GM18526 (cell line): ENCODE measurements at regions not wholly inside any gene's neighbourhood (a gene's known extent, or its start where the extent isn't known, plus 50 kb on each side); places are given as distances from the start of the nearest gene placed in this dataset.

Source experiments
- POLR2A ChIP-seq: IDR thresholded peaks from 3 replicates; pipeline ENCODE4 v1.6.1; 2011; ENCODE audit not compliant: insufficient read length; ENCODE audit errors: extremely low read depth

- no peak for TF ChIP-seq POLR2A
These were observed 68.3 kb downstream of the CHST1 start for GRCh38 chr11:45597097-45597496.

DNA sequence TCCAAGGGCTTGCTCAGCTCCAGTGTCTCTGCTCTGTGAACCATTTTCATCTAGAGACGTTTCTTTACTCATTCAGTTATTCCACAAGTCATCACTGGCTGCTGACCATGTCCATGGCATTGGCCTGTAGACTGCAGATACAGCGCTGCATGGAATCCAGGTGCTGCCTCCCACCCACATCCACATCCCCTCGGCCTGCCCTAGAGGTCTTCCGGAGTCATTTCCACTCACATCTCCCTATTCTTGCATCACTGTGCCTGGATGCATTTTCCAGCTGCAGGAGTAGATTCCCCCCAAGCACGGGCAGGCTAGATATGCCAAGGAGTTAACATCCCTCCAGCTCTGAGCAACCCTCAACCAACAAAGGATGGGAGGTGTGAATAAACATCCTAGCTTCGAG is 68.9 kb downstream of the CHST1 start:
- TF ChIP-seq POLR2A, result no peak

DNA sequence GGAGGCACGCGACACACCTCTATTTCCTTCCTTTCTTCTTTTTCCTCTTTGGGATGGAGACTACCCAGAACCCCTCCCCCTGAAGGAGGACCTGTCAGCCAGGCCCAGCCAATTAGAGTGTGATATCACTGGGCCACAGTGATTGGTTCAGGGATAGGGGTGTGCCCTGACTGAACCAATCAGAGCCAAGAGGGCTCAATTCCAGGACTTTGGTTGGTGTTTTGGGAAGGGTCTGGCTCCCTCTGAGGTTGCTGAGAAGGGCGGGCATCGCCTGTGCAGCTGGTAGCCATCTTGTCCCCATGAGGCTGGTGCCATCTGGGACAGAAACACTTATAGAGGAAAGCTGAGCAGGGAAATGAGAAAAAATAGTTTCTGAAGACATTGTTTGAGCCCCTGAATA is 71.4 kb downstream of the CHST1 start:
- TF ChIP-seq POLR2A, result no peak

DNA sequence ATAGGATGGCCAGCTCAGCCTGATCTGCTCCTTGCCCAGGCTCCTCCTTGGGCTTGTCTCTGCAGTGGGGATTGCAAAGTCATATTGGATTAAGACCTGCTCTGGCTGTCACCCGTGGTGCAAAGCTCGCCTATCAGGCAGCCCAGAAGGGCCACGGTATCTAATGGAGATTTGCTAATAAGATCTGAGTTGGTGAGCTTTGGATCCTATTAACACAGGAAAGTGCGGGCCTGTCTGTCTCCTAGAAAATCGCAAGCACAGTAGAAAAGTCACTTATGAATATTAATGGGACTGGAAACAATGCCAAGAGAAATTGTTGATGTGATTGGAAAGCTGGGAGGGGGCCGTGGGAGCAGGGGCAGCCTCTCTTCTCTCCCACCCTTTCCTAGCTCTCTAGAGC is 72.8 kb downstream of the CHST1 start:
- TF ChIP-seq POLR2A, result no peak

DNA sequence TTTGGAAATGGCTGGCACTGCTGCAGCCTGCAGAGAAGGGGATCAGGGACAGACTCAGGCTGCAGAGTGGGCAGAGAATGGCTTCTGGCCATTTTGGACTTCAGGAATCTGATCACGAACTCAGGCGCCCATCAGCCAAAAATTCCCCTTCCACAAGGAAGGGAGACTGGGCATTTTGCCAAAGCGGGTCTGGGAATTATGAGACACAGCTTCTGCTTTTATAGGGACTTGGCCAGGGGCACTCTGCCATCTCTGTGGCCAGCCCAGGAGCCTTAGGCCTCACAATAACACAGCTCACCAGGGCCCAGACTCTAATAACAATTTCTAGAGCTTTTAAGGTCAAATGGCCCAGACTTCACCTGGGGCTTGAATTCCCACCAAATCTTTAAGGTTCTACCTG is 74.7 kb downstream of the CHST1 start:
- TF ChIP-seq POLR2A, result no peak

- no peak for TF ChIP-seq POLR2A
These were observed 80.2 kb downstream of the CHST1 start for GRCh38 chr11:45585205-45585604.

DNA sequence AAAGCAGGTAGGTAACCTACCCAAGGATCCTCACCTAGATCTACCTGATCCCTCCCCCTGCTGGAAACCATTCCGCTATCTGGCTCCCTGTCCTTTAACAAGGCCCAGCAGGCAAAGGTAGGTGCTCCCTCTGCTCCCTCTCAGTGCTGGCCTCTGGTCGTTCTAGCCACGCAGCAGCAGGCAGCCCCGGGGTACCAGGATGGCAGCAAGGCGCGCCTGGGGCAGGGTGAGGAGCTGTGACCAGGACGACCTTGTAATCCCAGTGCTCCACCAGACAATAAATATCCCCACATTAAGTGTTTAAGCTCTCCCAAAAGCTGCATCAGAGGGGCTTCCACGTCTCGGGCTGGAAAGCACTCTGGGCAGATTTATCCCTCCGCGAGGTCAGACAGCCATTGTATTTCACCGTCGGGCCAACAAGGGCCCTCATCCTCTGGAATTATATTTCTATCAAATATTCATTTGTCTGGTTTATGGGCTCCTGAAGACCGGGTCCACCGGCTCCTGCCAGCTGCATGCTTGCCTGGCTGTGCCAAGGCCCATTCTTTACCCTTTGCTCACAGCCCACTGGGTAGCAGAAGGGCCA is 81.3 kb downstream of the CHST1 start:
- no peak for TF ChIP-seq POLR2A

- TF ChIP-seq POLR2A, result no peak
These were observed 85.0 kb downstream of the CHST1 start for GRCh38 chr11:45580399-45580798.

- TF ChIP-seq POLR2A, result no peak
These were observed 87.1 kb downstream of the CHST1 start for GRCh38 chr11:45578316-45578715.

DNA sequence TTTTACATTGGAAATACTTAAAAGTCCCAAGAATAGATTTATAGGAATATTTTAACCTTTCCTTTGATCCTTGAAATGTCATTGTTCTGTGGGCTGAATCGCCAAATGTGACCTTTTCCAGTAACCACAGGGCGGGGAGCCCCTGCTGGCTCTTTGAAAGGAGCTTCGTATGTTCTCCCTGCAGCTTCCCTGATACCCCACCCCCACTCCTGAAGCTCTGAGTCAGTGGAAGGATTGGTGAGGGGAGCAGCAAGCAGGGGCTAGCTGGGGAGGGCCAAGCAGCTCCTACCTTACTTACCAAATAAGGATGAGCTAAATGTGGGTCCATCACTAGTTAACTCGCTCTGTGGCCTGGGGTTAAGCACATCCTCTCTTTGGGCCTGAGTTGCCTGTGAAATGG is 87.7 kb downstream of the CHST1 start:
- no peak for TF ChIP-seq POLR2A

DNA sequence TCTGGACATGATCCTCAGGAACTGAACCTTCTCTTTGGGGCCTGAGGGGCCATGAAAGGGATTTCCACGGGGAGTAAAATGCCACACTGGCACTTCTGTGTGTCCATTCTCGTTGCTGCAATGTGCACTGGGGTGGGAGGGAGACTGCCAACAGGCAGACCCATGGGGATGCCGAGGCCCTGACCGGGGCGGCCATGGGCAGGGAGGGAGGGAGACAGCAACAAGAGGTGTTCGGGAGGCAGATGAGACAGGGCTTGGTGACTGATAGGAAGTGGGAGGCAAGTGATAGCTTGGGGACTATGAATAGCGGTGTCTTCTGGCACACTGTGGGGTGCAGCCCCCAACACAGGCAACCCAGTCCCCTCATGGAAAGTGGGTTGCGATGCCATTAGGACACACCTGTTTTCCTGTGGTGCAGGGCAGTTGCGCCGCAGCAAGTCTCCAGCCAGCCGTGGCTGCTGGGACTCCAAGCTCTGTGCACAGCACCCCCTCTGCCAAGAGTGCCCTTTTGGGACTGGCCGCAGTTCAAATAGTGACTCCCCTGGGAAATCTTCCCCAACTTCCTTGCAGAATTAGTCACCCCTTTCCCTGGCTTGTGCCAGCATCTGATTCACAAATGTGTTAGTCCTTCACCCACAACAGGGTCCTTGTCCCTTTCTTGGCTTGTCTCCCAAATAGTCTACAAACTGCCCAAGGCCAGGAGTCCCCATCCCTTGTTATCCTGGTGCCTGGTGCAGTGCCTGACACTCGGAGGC is 88.8 kb downstream of the CHST1 start:
- TF ChIP-seq POLR2A, result no peak

- no peak for TF ChIP-seq POLR2A
These were observed 91.7 kb downstream of the CHST1 start for GRCh38 chr11:45573728-45574127.

DNA sequence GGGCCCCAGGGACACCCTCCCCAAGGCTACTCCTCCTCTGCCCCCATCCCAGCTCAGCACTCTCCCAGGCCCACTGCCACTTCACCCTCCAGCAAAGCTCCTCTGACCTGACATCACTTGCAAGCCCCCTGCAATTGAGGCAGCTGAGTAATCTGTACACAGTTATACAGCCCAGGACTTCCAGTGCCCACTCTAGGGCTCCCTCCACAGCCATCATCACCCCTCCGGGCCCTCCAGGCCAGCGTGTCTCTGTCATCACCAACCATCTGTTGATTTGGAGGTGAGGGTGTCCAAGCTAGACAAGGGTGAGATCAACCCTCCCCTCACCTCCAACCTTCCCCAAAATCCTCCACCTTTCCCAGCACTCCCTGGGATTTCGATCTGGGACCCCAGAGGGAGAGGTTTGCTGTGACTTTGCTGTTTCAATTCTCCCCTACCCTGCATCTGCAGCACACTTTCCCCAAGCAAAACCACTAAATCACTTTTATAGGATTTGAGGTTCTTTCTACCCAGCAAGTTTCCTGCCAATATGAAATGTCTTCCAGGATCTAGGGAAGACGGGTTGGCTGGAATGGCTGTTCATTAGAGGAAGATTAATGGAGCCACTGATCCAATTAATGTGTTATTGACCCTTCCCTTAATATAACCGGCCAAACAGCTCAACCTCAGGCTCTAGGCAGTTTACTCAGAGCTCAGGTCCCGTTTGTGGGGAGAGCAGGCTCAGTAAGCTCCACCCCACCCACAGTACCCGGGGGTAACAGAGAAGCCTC is 92.9 kb downstream of the CHST1 start:
- TF ChIP-seq POLR2A, result no peak

GRCh38 chr11:45569776-45570175 is 95.6 kb downstream of the CHST1 start:
- no peak for TF ChIP-seq POLR2A

DNA sequence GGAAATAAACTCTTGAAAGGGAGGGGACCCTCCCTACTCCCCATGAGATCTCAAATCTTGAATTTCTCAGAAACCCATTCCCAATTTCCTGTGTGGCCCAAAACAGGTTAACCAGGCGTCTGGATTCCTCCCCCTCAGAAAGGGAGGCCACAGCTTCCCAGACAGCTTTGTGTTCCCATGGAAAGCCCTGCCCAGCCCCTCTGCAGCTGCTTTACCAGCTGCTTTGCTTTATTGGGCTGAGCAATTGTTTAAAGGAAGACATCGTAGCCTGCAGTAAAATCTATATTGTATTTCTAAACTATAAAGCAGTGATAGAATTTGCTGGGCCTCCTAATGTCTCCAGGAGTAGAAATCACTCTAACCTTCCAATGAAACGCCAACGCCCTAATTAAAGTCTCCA is 97.4 kb downstream of the CHST1 start:
- TF ChIP-seq POLR2A, result no peak

DNA sequence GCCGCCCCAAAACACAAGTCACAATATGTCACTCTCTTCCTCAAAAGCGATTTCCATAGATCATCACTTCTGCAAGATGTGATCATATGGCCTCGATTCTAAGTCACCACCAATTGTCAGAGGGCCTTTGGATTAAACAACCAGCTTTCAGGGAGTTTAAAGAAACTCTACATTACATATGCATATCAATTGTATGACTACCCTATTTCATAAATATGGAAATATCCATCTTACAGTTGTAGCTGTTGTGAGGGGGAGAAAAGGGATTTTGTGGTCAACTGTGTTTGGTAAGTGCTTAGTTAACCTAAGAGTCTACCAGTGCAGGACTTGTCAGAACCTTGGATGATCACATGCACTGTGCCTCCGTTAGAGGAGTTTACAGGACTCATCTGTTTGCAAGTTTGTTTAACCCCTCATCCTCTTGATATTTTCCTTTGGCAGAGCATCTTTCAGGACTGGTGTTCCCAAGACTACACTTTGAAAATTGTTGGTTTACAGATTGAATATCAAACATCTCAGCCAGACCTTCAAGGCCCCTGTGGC is 99.9 kb downstream of the CHST1 start:
- no peak for TF ChIP-seq POLR2A
